Ecto neural progenitor cell (in vitro differentiated cells): ENCODE measurements at regions not wholly inside any gene's neighbourhood (a gene's known extent, or its start where the extent isn't known, plus 50 kb on each side); places are given as distances from the start of the nearest gene placed in this dataset.

ENCODE experiments used
- DNase-seq: peaks from one replicate; pipeline ENCODE4 v3.0.0-alpha.2; 2018; ENCODE audit warnings: low spot score

DNA sequence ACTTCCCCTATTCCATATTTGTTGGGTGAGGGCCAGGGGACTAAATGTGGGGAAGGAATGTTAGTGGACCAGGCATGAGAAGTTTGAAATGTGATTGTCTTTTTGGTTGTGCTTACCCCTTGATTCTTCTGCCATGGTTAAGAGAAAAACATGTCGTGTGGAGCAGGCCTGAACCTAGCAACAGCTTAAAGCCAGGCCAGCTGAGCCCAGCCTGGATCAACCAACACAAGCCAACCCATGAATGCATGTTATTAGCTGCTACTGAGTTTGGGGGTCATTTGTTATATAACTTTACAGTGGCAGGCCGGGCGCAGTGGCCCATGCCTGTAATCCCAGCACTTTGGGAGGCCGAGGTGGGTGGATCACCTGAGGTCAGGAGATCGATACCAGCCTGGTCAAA is 52.4 kb upstream of the TRIO start:
- no peak for DNase-seq

DNA sequence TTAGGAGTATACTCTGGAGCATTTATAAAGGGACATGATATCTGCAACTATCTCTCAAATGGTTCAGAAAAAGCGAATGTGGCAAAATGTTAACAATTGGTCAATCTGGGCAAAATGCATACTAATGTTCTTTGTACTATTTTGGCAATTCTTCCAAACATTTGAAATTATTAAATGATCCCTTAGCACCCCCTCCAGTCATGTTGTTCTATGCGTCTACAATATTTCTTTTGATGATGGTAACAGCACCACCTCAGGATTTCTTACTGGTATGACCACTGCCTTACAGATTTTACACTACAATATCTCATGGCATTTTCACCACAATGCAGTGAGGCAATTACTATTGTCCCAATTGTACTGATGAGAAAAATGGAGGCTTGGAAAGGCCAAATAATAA is 52.9 kb upstream of the TRIO start:
- DNase-seq, result no peak

- no peak for DNase-seq
These were observed 53.9 kb upstream of the TRIO start for GRCh38 chr5:14089198-14089597.

GRCh38 chr5:14086261-14086660 is 56.9 kb upstream of the TRIO start:
- no peak for DNase-seq

- no peak for DNase-seq
These were observed 60.2 kb upstream of the TRIO start for GRCh38 chr5:14082973-14083372.

GRCh38 chr5:14082523-14082922 is 60.6 kb upstream of the TRIO start:
- no peak for DNase-seq

GRCh38 chr5:14081791-14082190 is 61.4 kb upstream of the TRIO start:
- DNase-seq, result no peak

GRCh38 chr5:14078716-14079115 is 64.4 kb upstream of the TRIO start:
- DNase-seq, result no peak

- no peak for DNase-seq
These were observed 65.6 kb upstream of the TRIO start for GRCh38 chr5:14077501-14077900.

GRCh38 chr5:14076561-14076960 is 66.6 kb upstream of the TRIO start:
- DNase-seq, result no peak

DNA sequence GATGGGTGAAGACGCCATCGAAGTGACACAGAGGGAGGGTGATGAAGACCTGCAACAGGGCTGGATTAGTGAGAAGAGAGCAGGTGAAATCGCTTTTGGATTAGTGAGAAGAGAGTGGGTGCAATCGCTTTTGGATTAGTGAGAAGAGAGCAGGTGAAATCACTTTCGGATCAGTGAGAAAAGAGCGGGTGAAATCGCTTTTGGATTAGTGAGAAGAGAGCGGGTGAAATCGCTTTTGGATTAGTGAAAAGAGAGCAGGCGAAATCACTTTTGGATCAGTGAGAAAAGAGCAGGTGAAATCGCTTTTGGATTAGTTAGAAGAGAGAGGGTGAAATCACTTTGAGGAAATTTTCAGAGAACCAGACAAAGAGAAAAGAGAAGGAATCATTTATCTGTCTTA is 67.2 kb upstream of the TRIO start:
- DNase-seq, result no peak

- DNase-seq, result no peak
These were observed 71.7 kb upstream of the TRIO start for GRCh38 chr5:14071433-14071832.

DNA sequence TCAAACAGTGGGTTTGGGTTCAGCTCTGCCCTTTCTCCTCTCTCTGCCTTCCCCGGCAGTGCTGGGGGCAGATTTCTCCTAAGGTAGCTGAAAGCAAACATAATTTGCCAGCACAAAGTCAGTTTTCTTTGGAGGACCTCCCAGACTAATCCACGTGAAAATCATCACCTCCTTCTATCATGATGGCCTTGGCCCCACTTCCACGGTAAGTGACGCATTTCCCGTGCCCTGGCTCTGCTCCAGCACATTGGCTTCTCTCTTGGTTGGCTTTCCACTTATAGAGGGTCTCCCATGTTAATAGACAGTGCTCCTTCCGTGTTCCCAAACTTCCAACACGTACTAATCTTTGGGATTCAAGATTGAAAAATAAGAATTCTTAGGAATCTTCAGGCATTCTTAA is 74.1 kb upstream of the TRIO start:
- no peak for DNase-seq

GRCh38 chr5:14068136-14068535 is 75.0 kb upstream of the TRIO start:
- no peak for DNase-seq

DNA sequence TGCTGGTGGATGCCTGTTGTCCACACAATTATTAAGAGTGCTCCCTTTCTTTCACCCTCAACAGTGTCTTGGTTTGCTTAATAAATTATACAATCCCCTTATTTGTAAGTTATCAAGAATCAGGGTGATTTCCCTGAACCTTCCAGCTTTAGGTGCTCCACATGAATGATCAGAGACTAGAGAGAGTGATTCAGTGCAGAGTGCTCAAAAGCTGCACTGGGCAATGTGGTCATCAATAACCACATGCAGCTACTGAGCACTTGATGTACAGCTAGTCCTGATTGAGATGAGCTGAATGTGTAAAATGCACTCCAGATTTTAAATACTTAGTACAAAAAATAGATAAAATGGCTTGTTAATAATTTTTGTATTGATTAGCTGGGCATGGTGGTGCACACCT is 76.8 kb upstream of the TRIO start:
- no peak for DNase-seq

GRCh38 chr5:14064841-14065240 is 78.3 kb upstream of the TRIO start:
- DNase-seq, result no peak

GRCh38 chr5:14063691-14064090 is 79.5 kb upstream of the TRIO start:
- DNase-seq, result no peak

DNA sequence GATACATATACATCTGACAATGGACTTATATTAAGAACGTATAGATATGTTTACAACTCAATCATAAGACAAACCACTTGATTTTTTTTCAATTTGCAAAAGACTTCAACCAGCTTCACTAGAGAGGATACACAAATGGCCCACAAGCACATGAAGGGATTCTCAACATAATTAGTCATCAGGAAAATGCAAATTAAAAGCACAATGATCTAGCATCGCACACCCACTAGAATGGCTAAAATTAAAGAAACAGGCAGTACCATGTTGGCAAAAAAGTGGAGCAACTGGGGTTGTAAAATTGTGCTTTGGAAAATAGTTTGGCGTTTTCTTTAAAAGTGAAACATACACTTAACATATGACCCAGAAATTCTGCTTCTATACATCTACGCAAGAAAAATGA is 80.0 kb upstream of the TRIO start:
- DNase-seq, result no peak

GRCh38 chr5:14062178-14062577 is 81.0 kb upstream of the TRIO start:
- DNase-seq, result no peak

- DNase-seq, result no peak
These were observed 82.0 kb upstream of the TRIO start for GRCh38 chr5:14061106-14061505.

GRCh38 chr5:14060218-14060617 is 82.9 kb upstream of the TRIO start:
- DNase-seq, result no peak

DNA sequence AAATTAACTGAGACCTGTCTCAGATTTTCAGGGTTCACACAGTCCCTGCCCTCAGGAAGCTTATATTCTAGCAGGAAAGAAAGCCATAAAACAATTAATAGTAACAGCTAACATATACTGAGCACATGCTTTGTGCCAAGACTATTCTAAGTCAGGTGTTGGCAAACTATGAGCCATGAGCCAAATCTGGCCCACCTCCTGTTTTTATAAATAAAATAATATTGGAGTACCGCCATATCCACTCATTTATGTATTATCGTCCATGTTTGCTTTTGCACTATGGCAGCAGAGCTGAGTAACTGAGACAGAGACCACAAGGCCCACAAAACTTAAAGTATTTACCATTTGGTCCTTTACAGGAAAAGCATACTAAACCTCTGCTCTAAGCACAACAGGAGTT is 83.3 kb upstream of the TRIO start:
- no peak for DNase-seq

DNA sequence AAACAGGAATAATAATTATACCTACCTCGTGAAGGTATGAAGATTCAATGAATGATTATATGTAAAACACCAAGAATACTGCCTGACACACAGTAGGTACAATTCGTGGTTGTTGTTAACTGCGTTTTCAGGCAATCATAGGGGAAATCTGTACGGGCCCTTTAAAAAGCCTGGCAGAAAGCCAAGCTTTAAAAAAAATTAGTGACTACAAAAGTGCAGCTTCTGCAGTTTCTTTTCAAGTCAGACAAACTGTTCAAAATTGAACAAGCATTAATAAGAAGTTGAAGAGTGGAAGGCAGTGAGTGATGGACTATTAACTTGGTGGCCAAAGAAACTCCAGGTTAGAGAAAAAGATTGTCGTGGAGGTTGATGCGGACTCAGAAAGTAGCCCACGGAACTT is 85.9 kb upstream of the TRIO start:
- DNase-seq, result no peak

DNA sequence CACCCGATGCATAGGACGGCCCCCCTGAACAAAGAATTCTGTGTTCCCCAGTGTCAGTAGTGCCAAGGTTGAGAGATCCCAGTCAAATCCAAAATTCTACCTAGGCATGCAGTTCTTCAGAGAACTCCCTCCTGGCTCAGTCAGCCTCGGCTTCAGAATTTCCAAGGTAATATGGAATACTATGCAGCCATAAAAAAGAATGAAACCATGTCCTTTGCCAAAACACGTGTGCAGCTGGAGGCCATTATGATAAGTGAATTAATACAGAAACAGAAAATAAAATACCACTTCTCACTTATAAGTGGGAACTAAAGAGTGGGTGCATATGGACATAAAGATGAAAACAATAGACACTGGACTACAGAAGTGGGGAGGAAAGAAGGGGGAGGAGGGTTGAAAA is 87.1 kb upstream of the TRIO start:
- DNase-seq, result no peak
